ENCODE measurements at regions not wholly inside any gene's neighbourhood (a gene's known extent, or its start where the extent isn't known, plus 50 kb on each side); places are given as distances from the start of the nearest gene placed in this dataset.

DNA sequence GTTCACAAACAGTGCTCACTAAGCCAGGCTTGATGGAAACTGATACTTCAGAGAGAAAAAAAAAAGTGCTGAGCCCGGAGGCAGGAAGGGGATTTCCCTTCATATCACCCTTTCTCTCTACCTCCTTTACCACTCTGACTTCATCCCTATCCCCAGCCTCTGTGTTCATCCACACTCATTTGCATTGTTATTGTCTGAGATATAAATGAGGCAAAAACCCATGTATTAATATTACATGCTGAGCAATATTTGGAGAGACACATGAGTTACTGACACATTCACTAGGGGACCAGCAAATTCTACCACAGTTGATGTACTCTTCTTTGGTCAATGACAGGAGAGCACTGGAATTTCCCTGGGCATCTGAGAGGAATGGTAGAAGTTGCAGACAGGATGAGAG lies 175.8 kb downstream of the TNFSF18 start:
- TF ChIP-seq, protein P1, sequence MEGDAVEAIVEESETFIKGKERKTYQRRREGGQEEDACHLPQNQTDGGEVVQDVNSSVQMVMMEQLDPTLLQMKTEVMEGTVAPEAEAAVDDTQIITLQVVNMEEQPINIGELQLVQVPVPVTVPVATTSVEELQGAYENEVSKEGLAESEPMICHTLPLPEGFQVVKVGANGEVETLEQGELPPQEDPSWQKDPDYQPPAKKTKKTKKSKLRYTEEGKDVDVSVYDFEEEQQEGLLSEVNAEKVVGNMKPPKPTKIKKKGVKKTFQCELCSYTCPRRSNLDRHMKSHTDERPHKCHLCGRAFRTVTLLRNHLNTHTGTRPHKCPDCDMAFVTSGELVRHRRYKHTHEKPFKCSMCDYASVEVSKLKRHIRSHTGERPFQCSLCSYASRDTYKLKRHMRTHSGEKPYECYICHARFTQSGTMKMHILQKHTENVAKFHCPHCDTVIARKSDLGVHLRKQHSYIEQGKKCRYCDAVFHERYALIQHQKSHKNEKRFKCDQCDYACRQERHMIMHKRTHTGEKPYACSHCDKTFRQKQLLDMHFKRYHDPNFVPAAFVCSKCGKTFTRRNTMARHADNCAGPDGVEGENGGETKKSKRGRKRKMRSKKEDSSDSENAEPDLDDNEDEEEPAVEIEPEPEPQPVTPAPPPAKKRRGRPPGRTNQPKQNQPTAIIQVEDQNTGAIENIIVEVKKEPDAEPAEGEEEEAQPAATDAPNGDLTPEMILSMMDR (IDR thresholded peaks at IDR 0.05), result no peak

DNA sequence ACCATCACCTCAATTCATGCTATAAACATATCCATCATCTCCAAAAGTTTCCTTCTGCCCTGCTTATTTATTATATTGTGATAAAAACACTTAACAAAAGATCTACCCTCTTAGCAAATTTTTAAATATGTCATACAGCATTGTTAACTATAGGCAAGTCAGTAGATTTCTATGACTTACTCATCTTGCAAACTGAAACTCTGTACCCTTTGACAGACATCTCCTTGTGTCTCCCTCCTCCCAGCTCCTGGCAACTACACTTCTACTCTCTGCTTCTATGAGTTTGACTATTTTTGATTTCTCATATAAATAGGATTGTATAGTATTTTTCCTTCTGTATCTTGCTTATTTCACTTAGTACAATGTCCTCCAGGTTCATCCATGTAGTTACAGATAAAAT lies 174.8 kb downstream of the TNFSF18 start:
- Mint-ChIP-seq H3K27me3 (ENCODE audit: low read depth, poor library complexity) (peaks cover 15% of the 10 kb centered on the region), H3K36me3 (ENCODE audit: low read depth) (no peaks in the 10 kb centered on the region), H3K9me3 (peaks cover 12% of the 10 kb centered on the region), H3K4me3 (no peak overlapping the region), H3K4me1 (no peaks in the 10 kb centered on the region), H3K27ac (no peak overlapping the region)
- TF ChIP-seq, protein P1 (IDR thresholded peaks at IDR 0.05), result no peak
- no peak for DNase-seq

More for the DNA sequence above, 175.8 kb downstream of the TNFSF18 start:
- H3K9me3 Mint-ChIP-seq, result peaks cover 9% of the 10 kb centered on the region
- no peak for DNase-seq
- H3K27ac Mint-ChIP-seq, result no peak overlapping the region
- peaks cover 16% of the 10 kb centered on the region for H3K27me3 Mint-ChIP-seq (ENCODE audit: low read depth, poor library complexity)
- no peaks in the 10 kb centered on the region for H3K36me3 Mint-ChIP-seq (ENCODE audit: low read depth)
- H3K4me3 Mint-ChIP-seq, result no peak overlapping the region
- H3K4me1 Mint-ChIP-seq, result no peaks in the 10 kb centered on the region

GRCh38 chr1:172882385-172882784 lies 168.4 kb downstream of the TNFSF18 start:
- Mint-ChIP-seq H3K36me3 (ENCODE audit: low read depth) (no peaks in the 10 kb centered on the region), H3K4me1 (peaks cover 29% of the 10 kb centered on the region), H3K4me3 (no peak overlapping the region), H3K27me3 (ENCODE audit: low read depth, poor library complexity) (peaks cover 9% of the 10 kb centered on the region), H3K27ac (no peak overlapping the region), H3K9me3 (peaks cover 12% of the 10 kb centered on the region)
- no peak for DNase-seq
- TF ChIP-seq, protein P1 (IDR thresholded peaks at IDR 0.05), result no peak

DNA sequence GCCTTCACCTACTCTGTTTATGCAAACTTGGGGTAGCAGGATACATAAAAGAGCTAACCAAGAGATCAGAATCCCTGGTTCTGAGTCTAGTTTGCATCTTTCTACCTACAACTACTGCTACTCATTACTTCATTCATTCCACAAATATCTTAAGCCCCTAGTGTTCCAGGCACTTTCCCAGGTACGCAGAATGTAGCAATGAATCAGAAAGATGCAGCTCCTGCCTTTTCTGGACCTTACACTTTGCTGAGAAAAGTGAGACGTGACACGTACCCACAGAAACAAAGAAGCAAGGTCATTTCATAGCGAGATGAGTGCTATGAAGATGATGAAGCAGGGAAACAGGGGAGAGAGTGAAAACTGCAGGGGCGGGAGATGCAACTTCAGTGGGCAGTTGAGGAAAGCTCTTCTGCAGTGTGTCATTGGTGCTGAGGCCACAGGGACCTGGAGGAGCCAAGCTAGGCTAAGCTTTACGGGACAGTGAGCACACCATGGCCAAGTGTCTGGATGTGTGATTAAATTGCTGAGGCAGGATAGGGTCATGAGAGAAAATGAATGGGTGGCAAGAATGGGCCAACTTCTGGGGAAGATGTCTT lies 167.9 kb downstream of the TNFSF18 start:
- H3K27ac Mint-ChIP-seq, result no peak overlapping the region

DNA sequence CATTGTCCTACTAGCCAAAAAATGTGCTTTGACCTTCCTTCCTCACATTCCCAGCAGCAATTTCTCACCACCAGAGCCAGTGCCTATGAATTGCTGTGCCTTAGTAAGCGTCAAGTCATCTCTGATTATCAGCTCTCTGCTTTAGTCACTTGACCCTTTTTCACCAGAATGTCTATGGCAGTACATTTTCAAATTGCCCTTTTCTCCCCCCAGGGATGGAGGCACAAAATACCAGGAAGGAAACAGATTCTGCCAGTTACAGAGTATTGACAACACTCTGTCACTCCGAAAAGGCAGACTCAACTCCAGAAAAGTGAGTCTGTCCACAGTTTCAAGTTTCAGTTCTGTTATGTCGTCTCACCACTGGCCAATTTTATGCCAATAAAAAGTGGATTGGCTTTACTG lies 167.4 kb downstream of the TNFSF18 start:
- TF ChIP-seq, protein P1 (IDR thresholded peaks at IDR 0.05), result no peak
- H3K36me3 Mint-ChIP-seq (ENCODE audit: low read depth), result no peaks in the 10 kb centered on the region
- H3K27me3 Mint-ChIP-seq (ENCODE audit: low read depth, poor library complexity), result peaks cover 11% of the 10 kb centered on the region
- DNase-seq, result no peak
- H3K27ac Mint-ChIP-seq, result no peak overlapping the region
- H3K4me1 Mint-ChIP-seq, result peaks cover 29% of the 10 kb centered on the region
- H3K4me3 Mint-ChIP-seq, result no peak overlapping the region
- peaks cover 12% of the 10 kb centered on the region for H3K9me3 Mint-ChIP-seq

More for the DNA sequence above, 167.9 kb downstream of the TNFSF18 start:
- peaks cover 11% of the 10 kb centered on the region for H3K27me3 Mint-ChIP-seq (ENCODE audit: low read depth, poor library complexity)
- peaks cover 29% of the 10 kb centered on the region for H3K4me1 Mint-ChIP-seq
- no peak overlapping the region for H3K4me3 Mint-ChIP-seq
- H3K9me3 Mint-ChIP-seq, result peaks cover 12% of the 10 kb centered on the region
- DNase-seq, result no peak
- no peaks in the 10 kb centered on the region for H3K36me3 Mint-ChIP-seq (ENCODE audit: low read depth)
- TF ChIP-seq, protein P1 (IDR thresholded peaks at IDR 0.05), result no peak

DNA sequence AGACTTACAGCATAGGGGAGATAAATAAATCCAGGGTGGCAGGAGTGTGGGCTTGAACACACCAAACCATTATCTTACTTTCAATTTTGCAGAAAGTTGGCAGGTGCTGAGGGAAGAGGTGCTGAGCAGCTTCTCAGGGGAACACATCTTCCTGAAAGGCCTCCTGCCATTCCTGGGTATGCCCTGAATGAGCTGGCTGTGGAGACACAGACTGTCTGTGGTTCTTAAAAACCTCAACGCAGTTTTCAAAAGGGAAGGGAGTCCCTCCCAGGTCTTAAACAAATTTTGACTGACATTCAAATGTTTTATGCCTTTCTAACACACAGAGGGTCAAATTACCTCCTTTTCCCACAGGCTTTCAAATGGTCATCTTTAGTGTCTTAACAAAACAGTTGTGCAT lies 166.9 kb downstream of the TNFSF18 start:
- DNase-seq, result no peak
- H3K27ac Mint-ChIP-seq, result no peak overlapping the region
- TF ChIP-seq, protein P1 (IDR thresholded peaks at IDR 0.05), result no peak
- peaks cover 12% of the 10 kb centered on the region for H3K9me3 Mint-ChIP-seq
- peaks cover 29% of the 10 kb centered on the region for H3K4me1 Mint-ChIP-seq
- no peaks in the 10 kb centered on the region for H3K36me3 Mint-ChIP-seq (ENCODE audit: low read depth)
- peaks cover 15% of the 10 kb centered on the region for H3K27me3 Mint-ChIP-seq (ENCODE audit: low read depth, poor library complexity)
- no peak overlapping the region for H3K4me3 Mint-ChIP-seq

All from nephron progenitor cell (in vitro differentiated cells).